ENCODE measurements at regions not wholly inside any gene's neighbourhood (a gene's known extent, or its start where the extent isn't known, plus 50 kb on each side); places are given as distances from the start of the nearest gene placed in this dataset.

DNA sequence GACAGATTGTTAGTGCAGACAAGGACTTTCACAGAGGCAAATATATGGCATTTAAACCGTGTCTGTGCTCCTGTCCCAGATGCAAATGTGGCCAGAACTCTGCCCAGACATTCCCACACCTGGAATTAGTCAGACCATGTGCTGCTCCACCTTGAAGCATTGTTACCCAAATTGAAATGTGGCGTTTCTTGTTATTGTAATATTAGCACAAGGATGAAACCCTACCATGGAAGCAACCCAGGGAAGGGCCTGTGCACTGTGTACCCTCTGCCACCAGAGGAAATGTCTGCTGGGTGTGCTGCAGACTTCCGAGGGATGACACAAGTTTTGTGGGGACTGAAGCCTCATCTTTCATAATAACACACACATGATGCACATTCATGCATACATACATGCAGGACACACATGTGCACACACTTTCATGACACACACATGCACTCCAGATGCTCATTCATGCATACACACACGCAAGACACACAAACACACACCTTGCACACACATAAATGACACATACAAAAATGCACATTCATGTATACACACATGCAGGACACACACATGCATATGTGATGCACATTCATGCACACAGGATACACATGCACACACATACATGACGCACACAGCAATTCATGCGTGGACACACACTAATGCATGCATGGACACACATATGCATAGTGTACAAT lies 133.2 kb upstream of the SNTG2 start:
- in situ Hi-C loops (cut with HindIII; ENCODE audit: extremely low pct_ligation_motif_present, low pct_unique_long_range_greater_than_20kb), result no loop called here
- no peak overlapping the region for H3K27ac ChIP-seq (ENCODE audit: extremely low read length, insufficient read depth, low read length)
- no peak overlapping the region for H3K4me3 ChIP-seq (replicated peaks in 1 of 3; ENCODE audit: insufficient read depth in 1 of 3, low read depth in 2 of 3, low read length in 3 of 3)
- ChIA-PET CTCF (ENCODE audit: low intra/inter-chr PET ratio, low total read pairs) (no interaction called here), POLR2A (no interaction called here)
- H4K20me1 ChIP-seq (ENCODE audit: insufficient read depth, low read length), result no peaks in the 10 kb centered on the region
- ATAC-seq, result no peak
- no peak overlapping the region for H3K9ac ChIP-seq (ENCODE audit: insufficient read depth, low read depth, low read length)
- H3K4me2 ChIP-seq (ENCODE audit: low read depth, low read length), result no peak overlapping the region
- no peaks in the 10 kb centered on the region for H3K79me2 ChIP-seq (ENCODE audit: insufficient read depth, low read length)
- DNase-seq (ENCODE audit: low spot score), result no peak
- TF ChIP-seq NONO (IDR thresholded peaks at IDR 0.05) (no peak), NONO (CRISPR knock-in tag; conservative IDR thresholded peaks at IDR 0.05) (no peak), ZNF546 (CRISPR knock-in tag; conservative IDR thresholded peaks at IDR 0.05) (no peak), MNT (IDR thresholded peaks at IDR 0.05) (peak; percentile 51), SP1 (IDR thresholded peaks at IDR 0.05) (no peak), SP1 (CRISPR knock-in tag; IDR thresholded peaks at IDR 0.05) (no peak), CREB1 (IDR thresholded peaks at IDR 0.05) (peak; percentile 21; the same call in 1 of the 2 replicates), CREB1 (CRISPR knock-in tag; IDR thresholded peaks at IDR 0.05) (no peak), FOXK1 (CRISPR knock-in tag; IDR thresholded peaks at IDR 0.05; ENCODE audit: borderline replicate concordance, low read depth) (no peak)
- TF ChIP-seq, protein P1, sequence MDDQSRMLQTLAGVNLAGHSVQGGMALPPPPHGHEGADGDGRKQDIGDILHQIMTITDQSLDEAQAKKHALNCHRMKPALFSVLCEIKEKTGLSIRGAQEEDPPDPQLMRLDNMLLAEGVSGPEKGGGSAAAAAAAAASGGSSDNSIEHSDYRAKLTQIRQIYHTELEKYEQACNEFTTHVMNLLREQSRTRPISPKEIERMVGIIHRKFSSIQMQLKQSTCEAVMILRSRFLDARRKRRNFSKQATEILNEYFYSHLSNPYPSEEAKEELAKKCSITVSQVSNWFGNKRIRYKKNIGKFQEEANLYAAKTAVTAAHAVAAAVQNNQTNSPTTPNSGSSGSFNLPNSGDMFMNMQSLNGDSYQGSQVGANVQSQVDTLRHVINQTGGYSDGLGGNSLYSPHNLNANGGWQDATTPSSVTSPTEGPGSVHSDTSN (CRISPR knock-in tag; IDR thresholded peaks at IDR 0.05; ENCODE audit: borderline replicate concordance), result no peak
- intact Hi-C loops (cut with micrococcal nuclease; ENCODE audit: unreplicated experiment), result no loop called here
- no peak overlapping the region for H2AFZ ChIP-seq (ENCODE audit: low read length)
- BruUV-seq (replicated peaks), result no TSS peak
- no peaks in the 10 kb centered on the region for H3K4me1 ChIP-seq (ENCODE audit: insufficient read depth, low read length)
- no peak for FAIRE-seq
- peaks cover 3 to 57% of the 10 kb centered on the region in 2 experiments; a peak in 4 of 5 replicates for H3K27me3 ChIP-seq (ENCODE audit: control insufficient read depth in 1 of 2, insufficient read depth in 2 of 2, low read length in 2 of 2)
- WGBS (ENCODE audit: low lambda C conversion rate), result 24% methylated on average over 6 of the region's 6 CpGs
- no peaks in the 10 kb centered on the region for H3K36me3 ChIP-seq (replicated peaks in 1 of 2; ENCODE audit: control insufficient read depth in 1 of 2, insufficient read depth in 2 of 2, low read length in 2 of 2)
- H3K9me3 ChIP-seq (ENCODE audit: low read length), result no peaks in the 10 kb centered on the region
